Right atrium auricular region (tissue), 2 donors: ENCODE measurements at regions not wholly inside any gene's neighbourhood (a gene's known extent, or its start where the extent isn't known, plus 50 kb on each side); places are given as distances from the start of the nearest gene placed in this dataset.

Experiments used
- DNase-seq: peaks from one replicate; pipeline ENCODE4 v3.0.0-alpha.2; 2019; ENCODE audit warnings: low spot score
- H3K27ac ChIP-seq, 2 donors: fragments of 200-600 bp; sonication (generic); 1 replicate in 1 of 2; 2 replicates in 1 of 2; pipeline ENCODE4 v1.5.1; 2016 to 2019
- H3K27me3 ChIP-seq, 2 donors: fragments of 200-600 bp; sonication (generic); one replicate each; pipeline versions ENCODE4 v1.5.1 to v1.6.0; 2017 to 2019
- H3K36me3 ChIP-seq: fragments of 200-600 bp; sonication (generic); one replicate; pipeline ENCODE4 v1.5.1; 2016
- H3K4me1 ChIP-seq, 2 donors: fragments of 200-600 bp; sonication (generic); one replicate each; pipeline versions ENCODE4 v1.5.1 to v1.6.0; 2017 to 2019
- H3K4me3 ChIP-seq, 2 donors: fragments of 200-600 bp; sonication (generic); 1 replicate in 1 of 2; 2 replicates in 1 of 2; pipeline ENCODE4 v1.5.1; 2017 to 2019; ENCODE audit warnings: mild to moderate bottlenecking in 1 of 2, moderate library complexity in 1 of 2
- H3K9me3 ChIP-seq, 2 donors: fragments of 200-600 bp; sonication (generic); one replicate each; pipeline ENCODE4 v1.5.1; 2019
- TF ChIP-seq, protein P1 (sequence below), 2 donors: fragments of 200-600 bp; sonication (generic); IDR thresholded peaks; one replicate each; pipeline ENCODE4 v1.5.1; 2019; ENCODE audit warnings: antibody characterized with exemption in 2 of 2

DNA sequence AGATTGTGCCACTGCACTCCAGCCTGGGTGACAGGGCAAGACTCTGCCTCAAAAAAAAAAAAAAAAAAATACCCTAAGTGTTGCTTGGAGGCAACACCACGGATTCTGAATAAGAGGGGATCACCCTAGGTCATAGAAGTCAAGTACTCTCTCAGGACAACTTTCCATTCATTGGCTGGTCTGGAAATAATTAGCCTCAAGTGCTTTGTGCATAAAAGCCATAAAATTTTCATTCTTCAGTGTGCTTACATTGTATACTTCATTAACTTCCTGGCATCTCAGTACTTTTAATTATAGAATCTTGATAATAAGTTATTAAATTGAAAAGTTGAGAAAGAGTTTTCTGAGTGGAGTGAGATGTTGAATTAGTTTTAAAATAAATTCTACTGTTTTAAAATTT lies 876.1 kb upstream of the FAM98A start:
- Histone ChIP-seq H3K27me3 (no peaks in the 10 kb centered on the region), H3K27ac (no peak overlapping the region), H3K36me3 (no peaks in the 10 kb centered on the region), H3K4me1 (no peaks in the 10 kb centered on the region), H3K9me3 (no peaks in the 10 kb centered on the region), H3K4me3 (no peak overlapping the region)
- DNase-seq = no peak
- TF ChIP-seq, protein P1, sequence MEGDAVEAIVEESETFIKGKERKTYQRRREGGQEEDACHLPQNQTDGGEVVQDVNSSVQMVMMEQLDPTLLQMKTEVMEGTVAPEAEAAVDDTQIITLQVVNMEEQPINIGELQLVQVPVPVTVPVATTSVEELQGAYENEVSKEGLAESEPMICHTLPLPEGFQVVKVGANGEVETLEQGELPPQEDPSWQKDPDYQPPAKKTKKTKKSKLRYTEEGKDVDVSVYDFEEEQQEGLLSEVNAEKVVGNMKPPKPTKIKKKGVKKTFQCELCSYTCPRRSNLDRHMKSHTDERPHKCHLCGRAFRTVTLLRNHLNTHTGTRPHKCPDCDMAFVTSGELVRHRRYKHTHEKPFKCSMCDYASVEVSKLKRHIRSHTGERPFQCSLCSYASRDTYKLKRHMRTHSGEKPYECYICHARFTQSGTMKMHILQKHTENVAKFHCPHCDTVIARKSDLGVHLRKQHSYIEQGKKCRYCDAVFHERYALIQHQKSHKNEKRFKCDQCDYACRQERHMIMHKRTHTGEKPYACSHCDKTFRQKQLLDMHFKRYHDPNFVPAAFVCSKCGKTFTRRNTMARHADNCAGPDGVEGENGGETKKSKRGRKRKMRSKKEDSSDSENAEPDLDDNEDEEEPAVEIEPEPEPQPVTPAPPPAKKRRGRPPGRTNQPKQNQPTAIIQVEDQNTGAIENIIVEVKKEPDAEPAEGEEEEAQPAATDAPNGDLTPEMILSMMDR (IDR thresholded peaks at IDR 0.05) = no peak

DNA sequence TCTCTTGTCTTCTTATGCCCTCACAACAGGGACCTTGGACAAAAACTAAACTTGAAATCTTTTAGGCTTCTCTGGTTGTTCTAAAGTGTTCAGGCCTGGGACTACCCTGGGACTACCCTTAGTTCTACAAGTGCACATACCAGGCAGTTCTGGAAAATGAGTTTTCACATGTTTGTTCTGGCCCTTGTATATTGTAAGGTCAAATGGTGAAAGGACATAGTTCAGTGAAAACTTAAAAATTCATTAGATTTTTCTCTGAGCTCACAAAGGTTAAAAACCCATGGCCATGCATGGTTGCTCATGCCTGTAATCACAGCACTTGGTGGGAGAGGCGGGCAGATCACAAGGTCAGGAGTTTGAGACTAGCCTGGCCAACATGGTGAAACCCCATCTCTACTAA lies 875.5 kb upstream of the FAM98A start:
- Histone ChIP-seq H3K27me3 (no peaks in the 10 kb centered on the region), H3K9me3 (no peaks in the 10 kb centered on the region), H3K27ac (no peak overlapping the region), H3K4me3 (no peak overlapping the region), H3K4me1 (no peaks in the 10 kb centered on the region), H3K36me3 (no peaks in the 10 kb centered on the region)
- no peak for DNase-seq
- TF ChIP-seq, protein P1 (IDR thresholded peaks at IDR 0.05) = no peak

DNA sequence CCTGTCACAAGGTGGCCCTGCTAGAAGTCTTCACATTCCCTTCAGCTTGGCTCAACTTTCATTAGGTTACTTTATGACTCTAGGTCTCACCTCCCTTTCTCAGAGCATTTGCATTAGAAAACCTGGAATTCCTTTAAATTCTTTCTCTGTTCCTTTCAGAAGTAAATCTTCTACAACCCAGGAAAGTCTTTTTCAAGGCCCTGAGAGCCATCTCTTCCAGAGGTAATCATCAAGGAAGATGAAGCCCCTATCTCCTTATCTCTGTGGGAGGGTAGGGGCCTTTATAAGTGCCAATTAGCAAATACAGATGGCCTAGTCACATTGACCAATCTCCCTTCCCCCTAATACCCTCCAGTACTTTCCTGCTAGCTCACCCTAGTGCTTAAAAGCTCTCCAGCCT lies 848.0 kb upstream of the FAM98A start:
- TF ChIP-seq, protein P1 (IDR thresholded peaks at IDR 0.05) = no peak
- peaks cover 0 to 21% of the 10 kb centered on the region in 2 donors for H3K9me3 ChIP-seq

DNA sequence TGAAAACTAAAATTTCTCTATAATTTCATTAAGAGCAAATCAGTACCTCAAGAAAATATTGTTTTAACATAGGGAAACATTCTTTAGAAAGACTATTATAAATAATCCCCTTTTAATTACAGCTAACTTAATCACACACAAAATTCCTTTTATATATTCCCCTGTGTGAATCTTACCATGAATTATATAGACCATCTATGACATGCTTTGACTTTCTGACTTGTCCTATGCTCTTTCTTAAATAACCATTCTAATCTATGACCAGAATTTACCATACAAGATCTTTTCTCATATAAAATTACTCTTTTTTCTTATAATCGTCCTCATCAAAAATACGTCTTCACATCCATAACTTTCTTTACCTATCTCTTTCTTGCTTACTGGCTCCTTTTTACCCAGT lies 824.2 kb upstream of the FAM98A start:
- H3K27ac ChIP-seq = no peak overlapping the region
- H3K4me1 ChIP-seq = no peaks in the 10 kb centered on the region
- H3K27me3 ChIP-seq = no peaks in the 10 kb centered on the region
- no peaks in the 10 kb centered on the region for H3K9me3 ChIP-seq
- no peaks in the 10 kb centered on the region for H3K36me3 ChIP-seq
- H3K4me3 ChIP-seq = no peak overlapping the region
- no peak for DNase-seq
- TF ChIP-seq, protein P1 (IDR thresholded peaks at IDR 0.05) = no peak

More for the DNA sequence above, 848.0 kb upstream of the FAM98A start:
- Histone ChIP-seq H3K27me3 (no peaks in the 10 kb centered on the region), H3K4me1 (no peaks in the 10 kb centered on the region), H3K36me3 (no peaks in the 10 kb centered on the region), H3K4me3 (no peak overlapping the region), H3K27ac (no peak overlapping the region)
- DNase-seq = no peak

DNA sequence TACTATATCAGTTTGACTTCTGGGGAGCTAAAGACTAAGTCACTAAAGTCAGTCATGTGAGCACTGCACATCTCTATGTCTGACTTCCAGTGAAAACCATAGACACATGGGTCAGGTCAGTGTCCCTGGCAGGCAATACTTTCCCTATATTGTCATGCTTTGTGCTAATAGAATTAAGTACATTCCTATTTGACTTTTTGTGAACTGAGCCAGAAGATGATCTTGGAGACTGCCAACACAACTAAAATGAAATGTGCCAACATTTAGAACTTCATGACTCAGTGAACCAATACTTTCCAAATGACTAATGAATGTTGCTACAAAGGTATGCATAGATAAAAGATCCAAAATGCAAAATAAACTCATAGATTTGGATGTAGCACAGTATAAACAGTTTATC lies 820.8 kb upstream of the FAM98A start:
- Histone ChIP-seq H3K27me3 (no peaks in the 10 kb centered on the region), H3K4me1 (no peaks in the 10 kb centered on the region), H3K36me3 (no peaks in the 10 kb centered on the region), H3K4me3 (no peak overlapping the region), H3K27ac (no peak overlapping the region), H3K9me3 (no peaks in the 10 kb centered on the region)
- TF ChIP-seq, protein P1 (IDR thresholded peaks at IDR 0.05) = no peak
- DNase-seq = no peak

DNA sequence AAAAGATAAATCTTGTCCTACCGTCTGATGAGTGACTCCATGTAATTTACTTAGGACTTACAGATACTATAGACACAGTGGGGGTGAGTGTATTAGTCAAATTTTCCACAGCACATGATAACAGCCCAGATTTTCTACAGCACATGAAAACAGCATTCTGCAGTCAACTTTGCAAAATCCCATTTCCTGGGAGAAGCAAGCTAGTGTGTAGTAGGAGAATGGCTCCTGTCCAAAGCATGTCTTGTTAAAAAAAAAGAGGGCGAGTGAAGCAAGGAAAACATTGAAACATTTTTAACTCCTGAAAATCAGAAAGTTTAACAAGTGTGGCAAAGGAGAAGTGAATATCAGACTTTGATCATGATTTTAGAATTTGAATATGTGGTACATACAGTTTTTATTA lies 817.8 kb upstream of the FAM98A start:
- no peaks in the 10 kb centered on the region for H3K27me3 ChIP-seq
- H3K27ac ChIP-seq = no peak overlapping the region
- no peak overlapping the region for H3K4me3 ChIP-seq
- DNase-seq = no peak
- TF ChIP-seq, protein P1 (IDR thresholded peaks at IDR 0.05) = no peak
- H3K4me1 ChIP-seq = no peaks in the 10 kb centered on the region
- no peaks in the 10 kb centered on the region for H3K36me3 ChIP-seq
- H3K9me3 ChIP-seq = no peaks in the 10 kb centered on the region
